GM23338 (cell line): ENCODE measurements at regions not wholly inside any gene's neighbourhood (a gene's known extent, or its start where the extent isn't known, plus 50 kb on each side); places are given as distances from the start of the nearest gene placed in this dataset.

Source experiments
- CREB1 ChIP-seq: fragments of 250-450 bp; sonication (Bioruptor Pico); IDR thresholded peaks from 2 replicates; pipeline ENCODE4 v1.5.0; 2020; ENCODE audit warnings: low read depth, mild to moderate bottlenecking, moderate library complexity
- CTCF ChIP-seq, 2 experiments: fragments of 200-600 bp in 1 of 2; sonication (generic) in 1 of 2; conservative IDR thresholded peaks; 2 replicates each; pipeline versions ENCODE4 v1.5.1 to v1.6.1; 2016 to 2017; ENCODE audit warnings: antibody characterized with exemption in 2 of 2, low read depth in 2 of 2, mild to moderate bottlenecking in 2 of 2, moderate library complexity in 1 of 2
- EZH2 ChIP-seq: fragments of 200-600 bp; sonication (generic); IDR thresholded peaks from one replicate; pipeline ENCODE4 v1.8.0; 2017; ENCODE audit warnings: antibody characterized with exemption, mild to moderate bottlenecking, low read depth; ENCODE audit not compliant: unreplicated experiment
- EZH2phosphoT487 ChIP-seq: fragments of 200-600 bp; sonication (generic); IDR thresholded peaks from one replicate; pipeline ENCODE4 v1.8.1; 2018; ENCODE audit warnings: antibody characterized with exemption; ENCODE audit not compliant: unreplicated experiment
- JUNB ChIP-seq: IDR thresholded peaks from one replicate; pipeline ENCODE4 v1.6.1; 2016; ENCODE audit warnings: antibody characterized with exemption; ENCODE audit not compliant: unreplicated experiment
- NANOG ChIP-seq: IDR thresholded peaks from 2 replicates; pipeline ENCODE4 v1.6.1; 2016; ENCODE audit warnings: antibody characterized with exemption, borderline replicate concordance
- POLR2AphosphoS5 ChIP-seq: IDR thresholded peaks from 2 replicates; pipeline ENCODE4 v1.6.1; 2016; ENCODE audit warnings: antibody characterized with exemption, low read depth
- REST ChIP-seq: IDR thresholded peaks from one replicate; pipeline ENCODE4 v1.6.1; 2018; ENCODE audit warnings: antibody characterized with exemption; ENCODE audit not compliant: unreplicated experiment
- TF ChIP-seq, protein P1 (sequence below): IDR thresholded peaks from 2 replicates; pipeline ENCODE4 v1.6.1; 2016; ENCODE audit warnings: antibody characterized with exemption

GRCh38 chr6:86685230-86685797, 252.0 kb upstream of the HTR1E start:
- no peak for TF ChIP-seq CREB1 (CRISPR knock-in tag)
- no peak for TF ChIP-seq CTCF (conservative IDR thresholded peaks at IDR 0.05; ENCODE audit: low read depth in 2 of 2)
- no peak for TF ChIP-seq EZH2
- no peak for TF ChIP-seq REST
- TF ChIP-seq POLR2AphosphoS5 = no peak
- TF ChIP-seq NANOG = no peak
- TF ChIP-seq EZH2phosphoT487 = no peak
- no peak for TF ChIP-seq JUNB
- TF ChIP-seq, protein P1, sequence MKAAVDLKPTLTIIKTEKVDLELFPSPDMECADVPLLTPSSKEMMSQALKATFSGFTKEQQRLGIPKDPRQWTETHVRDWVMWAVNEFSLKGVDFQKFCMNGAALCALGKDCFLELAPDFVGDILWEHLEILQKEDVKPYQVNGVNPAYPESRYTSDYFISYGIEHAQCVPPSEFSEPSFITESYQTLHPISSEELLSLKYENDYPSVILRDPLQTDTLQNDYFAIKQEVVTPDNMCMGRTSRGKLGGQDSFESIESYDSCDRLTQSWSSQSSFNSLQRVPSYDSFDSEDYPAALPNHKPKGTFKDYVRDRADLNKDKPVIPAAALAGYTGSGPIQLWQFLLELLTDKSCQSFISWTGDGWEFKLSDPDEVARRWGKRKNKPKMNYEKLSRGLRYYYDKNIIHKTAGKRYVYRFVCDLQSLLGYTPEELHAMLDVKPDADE = no peak
